IMR-90 (cell line): ENCODE measurements at regions not wholly inside any gene's neighbourhood (a gene's known extent, or its start where the extent isn't known, plus 50 kb on each side); places are given as distances from the start of the nearest gene placed in this dataset.

Source experiments
- RFX5 ChIP-seq: IDR thresholded peaks from 2 replicates; pipeline ENCODE4 v1.8.0; 2012; ENCODE audit warnings: low read depth, mild to moderate bottlenecking, low read length, moderate library complexity
- USF2 ChIP-seq: fragments of 150-350 bp; IDR thresholded peaks from 2 replicates; pipeline ENCODE4 v1.6.1; 2017; ENCODE audit warnings: mild to moderate bottlenecking, antibody characterized with exemption, low read length, low read depth

- TF ChIP-seq USF2, result no peak; the same call in 1 of the 2 replicates
- TF ChIP-seq RFX5, result no peak
These were observed 71.9 kb upstream of the DUSP5 start (continued) for GRCh38 chr10:110425684-110426293.
